Inflammatory macrophage treated with lipopolysaccharide for 1 hour (primary cell): ENCODE measurements at regions not wholly inside any gene's neighbourhood (a gene's known extent, or its start where the extent isn't known, plus 50 kb on each side); places are given as distances from the start of the nearest gene placed in this dataset.
A peak's percentile ranks its signal among the peaks of the same experiment; 100 is the strongest.
"Not testable (repeated sequence)": the region's sequence is repeated elsewhere in the genome, so short reads cannot be mapped to it uniquely, and the experiment has no call there.

Experiments used
- DNase-seq, 2 donors: peaks; one replicate each; pipeline ENCODE4 v3.0.0-alpha.2; 2020 to 2022

GRCh38 chr10:130263289-130263688, 127.1 kb downstream of the GLRX3 start:
- no peak for DNase-seq

GRCh38 chr10:130265542-130265941, 129.4 kb downstream of the GLRX3 start:
- DNase-seq = no peak

- DNase-seq = no peak
Measured at GRCh38 chr10:130282492-130283218, 146.5 kb downstream of the GLRX3 start.

GRCh38 chr10:130283219-130283545, 147.0 kb downstream of the GLRX3 start:
- no peak for DNase-seq

DNA sequence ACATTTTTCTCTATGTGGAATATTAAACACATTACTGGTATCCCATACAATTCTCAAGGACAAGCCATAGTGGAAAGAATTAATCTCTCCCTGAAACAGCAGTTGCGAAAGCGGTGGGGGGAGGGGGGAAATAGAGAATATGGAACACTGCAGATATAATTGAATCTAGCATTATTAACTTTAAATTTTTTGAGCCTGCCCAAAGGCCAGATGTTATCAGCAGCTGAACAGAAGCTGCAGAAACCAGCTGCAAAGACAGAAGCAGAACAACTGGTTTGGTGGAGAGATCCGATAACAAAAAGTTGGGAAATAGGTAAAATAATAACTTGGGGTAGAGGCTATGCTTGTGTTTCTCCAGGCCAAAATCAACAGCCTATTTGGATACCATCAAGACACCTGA, 159.6 kb downstream of the GLRX3 start:
- not testable (repeated sequence) for DNase-seq

GRCh38 chr10:130300608-130301020, 164.4 kb downstream of the GLRX3 start:
- DNase-seq = no peak

DNA sequence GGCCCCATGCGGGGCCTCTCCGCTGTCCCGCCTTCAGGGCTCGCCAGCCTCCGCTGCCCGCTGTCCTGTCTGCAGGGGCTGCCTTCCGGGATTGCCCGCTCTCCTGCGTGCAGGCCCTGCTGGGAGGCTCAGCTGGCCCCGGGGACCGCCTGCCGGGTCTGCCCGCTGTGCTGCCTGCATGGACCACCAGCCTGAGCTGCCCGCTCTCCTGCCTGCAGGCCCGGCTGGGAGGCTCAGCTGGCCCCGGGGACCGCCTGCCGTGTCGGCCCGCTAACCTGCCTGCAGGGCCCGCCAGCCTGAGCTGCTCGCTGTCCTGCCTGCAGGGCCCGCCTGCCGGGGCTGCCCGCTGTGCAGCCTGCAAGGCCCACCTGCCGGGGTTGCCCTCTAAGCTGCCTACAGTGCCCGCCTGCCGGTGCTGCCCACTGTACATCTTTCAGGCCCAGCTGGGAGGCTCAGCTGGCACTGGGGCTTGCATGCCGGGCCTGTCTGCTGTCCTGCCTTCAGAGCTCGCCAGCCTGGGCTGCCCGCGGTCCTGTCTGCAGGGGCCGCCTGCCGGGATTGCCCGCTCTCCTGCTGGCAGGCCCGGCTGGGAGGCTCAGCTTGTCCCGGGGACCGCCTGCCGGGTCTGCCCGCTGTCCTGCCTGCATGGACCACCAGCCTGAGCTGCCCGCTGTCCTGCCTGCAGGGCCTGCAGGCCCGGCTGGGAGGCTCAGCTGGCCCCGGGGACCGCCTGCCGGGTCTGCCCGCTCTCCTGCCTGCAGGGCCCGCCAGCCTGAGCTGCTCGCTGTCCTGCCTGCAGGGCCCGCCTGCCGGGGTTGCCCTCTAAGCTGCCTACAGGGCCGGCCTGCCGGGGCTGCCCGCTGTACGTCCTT, 165.1 kb downstream of the GLRX3 start:
- DNase-seq = peak in 1 of 2 donors; percentile 11

GRCh38 chr10:130326954-130327353, 190.8 kb downstream of the GLRX3 start:
- DNase-seq = no peak

- DNase-seq = no peak
Measured at GRCh38 chr10:130329792-130330191, 193.6 kb downstream of the GLRX3 start.

GRCh38 chr10:130333185-130333584, 197.0 kb downstream of the GLRX3 start:
- DNase-seq = no peak

GRCh38 chr10:130335336-130335735, 199.1 kb downstream of the GLRX3 start:
- DNase-seq = no peak

GRCh38 chr10:130336617-130337304, 200.6 kb downstream of the GLRX3 start:
- no peak for DNase-seq

- no peak for DNase-seq
Measured at GRCh38 chr10:130337305-130337640, 201.1 kb downstream of the GLRX3 start.

DNA sequence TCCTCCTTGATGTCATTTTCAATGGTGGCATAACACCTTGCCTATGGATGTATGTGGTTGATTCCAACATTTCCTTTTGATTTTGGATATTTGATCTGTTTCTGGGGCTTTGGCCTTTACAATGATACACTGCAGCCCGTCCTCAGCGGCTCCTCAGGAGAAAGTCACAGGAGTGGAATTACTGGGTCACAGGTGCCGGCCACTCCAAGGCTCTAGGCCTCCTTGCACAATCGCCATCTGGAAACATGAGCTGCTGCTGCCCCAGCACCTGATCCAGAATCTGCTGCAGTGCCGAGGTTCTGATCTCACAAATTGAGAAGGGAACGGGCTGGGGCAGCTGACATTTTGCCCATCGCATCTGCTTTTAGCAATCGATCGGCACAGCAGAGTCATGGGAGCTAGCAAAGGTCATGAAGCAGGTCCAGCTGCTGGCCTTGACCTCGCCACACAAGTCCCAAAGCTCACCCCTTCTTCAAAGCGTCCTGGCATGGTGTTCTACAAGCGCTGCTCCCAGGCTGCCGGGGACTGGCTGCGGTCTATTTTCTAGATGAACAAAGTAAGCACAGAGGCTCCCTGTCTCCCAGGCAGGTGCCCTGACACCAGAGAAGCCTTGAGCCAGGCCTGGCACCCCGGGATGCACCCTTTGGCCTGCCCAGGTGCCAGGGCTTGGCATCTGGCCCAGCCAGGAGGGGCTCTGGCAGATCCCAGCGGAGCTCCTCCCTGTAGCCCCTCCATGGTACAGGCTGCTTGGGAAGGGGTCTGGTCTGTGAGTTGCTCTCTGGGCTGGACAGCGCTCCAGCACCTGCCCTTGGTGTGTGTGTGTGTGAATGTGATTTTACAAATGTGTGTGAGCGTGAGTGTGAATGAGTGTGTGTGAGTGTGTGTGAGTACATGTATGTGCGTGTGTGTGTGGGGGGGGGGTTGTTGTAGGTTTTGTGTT, 201.8 kb downstream of the GLRX3 start:
- no peak for DNase-seq

DNA sequence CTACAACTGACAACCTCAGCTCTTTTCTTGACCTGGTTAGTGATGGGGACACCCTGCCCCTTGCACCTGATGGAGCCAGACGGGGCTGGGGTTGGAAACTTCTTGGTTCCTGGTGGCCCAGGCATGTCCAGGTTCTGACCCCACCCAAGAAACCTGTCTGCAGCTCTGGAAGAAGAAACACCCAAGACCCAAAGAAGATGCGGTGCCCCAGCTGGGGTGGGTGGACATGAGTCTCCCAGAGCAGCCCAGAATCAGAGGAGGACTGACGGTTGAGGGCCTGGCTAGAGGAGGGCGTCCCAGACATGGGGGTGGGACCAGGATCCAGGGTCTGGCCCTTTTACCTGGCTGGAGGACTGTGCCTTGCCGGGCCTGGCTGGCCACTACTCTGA, 202.4 kb downstream of the GLRX3 start:
- no peak for DNase-seq

DNA sequence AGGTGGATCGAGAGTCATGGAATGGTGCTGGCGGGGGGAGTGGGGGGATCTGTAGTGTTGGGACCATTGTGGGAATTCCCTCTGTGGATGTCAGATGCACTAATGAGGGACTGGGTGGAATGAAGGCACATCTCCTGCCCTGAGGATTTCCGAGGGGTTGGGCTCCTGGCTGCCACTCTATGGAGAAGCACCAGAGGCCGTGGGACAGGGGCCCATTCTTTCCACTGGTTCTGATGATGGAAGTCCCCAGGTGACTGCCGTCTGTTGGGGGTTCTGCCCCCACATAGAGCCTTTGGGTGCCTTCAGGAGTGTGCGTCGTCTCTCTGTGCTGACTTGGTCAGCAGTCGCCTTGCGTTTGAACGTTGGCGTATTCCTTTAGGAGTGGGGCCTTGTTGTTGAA, 202.9 kb downstream of the GLRX3 start:
- DNase-seq = no peak

GRCh38 chr10:130339911-130340310, 203.7 kb downstream of the GLRX3 start:
- DNase-seq = no peak

- no peak for DNase-seq
Measured at GRCh38 chr10:130340816-130341215, 204.6 kb downstream of the GLRX3 start.

GRCh38 chr10:130341356-130341755, 205.2 kb downstream of the GLRX3 start:
- DNase-seq = peak; percentile 0 to 6

DNA sequence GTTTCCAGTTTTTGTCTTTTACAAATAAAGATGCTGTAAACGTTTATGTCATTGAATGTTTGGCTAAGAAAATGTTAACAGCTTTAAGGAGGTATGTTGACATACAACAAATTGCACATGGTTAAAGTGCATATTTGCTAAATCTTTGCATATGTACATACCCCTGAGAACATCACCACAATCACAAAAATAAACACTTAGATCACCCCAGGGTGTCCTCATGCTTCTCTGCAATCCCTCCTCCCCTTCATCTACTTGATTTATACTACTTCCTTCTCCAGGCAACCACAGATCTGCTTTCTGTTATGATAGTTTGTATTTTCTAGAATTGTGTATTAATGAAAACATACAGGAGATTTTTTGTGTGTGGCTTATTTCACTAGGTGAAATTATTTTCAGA, 209.5 kb downstream of the GLRX3 start:
- DNase-seq = no peak

GRCh38 chr10:130350996-130351395, 214.8 kb downstream of the GLRX3 start:
- DNase-seq = no peak

DNA sequence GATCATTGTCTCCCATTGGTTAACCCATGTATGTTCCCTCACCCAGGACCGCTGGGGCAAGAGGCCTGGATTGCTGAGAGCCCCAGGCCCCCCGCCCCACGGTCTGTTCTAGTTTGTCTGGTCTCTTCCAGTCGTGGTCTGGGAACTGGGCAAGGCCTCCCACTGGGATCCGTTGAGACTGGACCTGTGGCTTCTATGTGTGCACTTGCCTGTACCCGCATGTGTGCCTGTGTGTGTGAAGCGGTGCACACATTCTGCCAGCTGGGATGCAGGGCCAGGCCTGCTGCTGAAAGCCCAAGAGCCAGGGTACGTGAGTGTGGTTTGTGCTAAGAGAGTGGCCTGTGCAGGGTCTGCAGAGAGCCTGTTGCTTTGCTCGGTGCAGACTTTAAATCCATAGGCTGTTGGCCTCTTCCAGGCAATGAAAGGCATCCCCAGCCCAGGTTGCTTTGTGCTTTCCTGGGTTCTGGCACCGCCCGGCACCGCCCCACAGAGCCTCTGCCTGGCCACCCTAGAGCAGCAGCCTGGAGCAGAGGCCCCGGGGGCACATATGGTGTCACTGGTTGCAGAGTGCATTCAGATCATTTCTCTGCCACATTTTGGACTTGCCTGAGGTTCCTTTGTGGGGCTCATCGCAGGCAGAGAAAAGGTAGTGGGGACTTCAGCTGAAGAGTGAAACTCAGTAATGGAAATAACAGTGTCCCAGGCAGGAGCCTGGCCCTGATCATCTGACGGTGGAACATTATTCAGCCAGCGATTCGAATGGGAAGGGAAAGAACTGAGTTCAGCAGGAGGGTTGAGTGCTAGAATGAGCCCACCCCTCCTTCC, 215.5 kb downstream of the GLRX3 start:
- no peak for DNase-seq
